HEK293 (cell line): ENCODE measurements at regions not wholly inside any gene's neighbourhood (a gene's known extent, or its start where the extent isn't known, plus 50 kb on each side); places are given as distances from the start of the nearest gene placed in this dataset.

Experiments
- CTCF ChIP-seq: fragments of 450-650 bp; formaldehyde crosslinking; IDR thresholded peaks from 2 replicates; pipeline ENCODE4 v1.5.1; 2016; ENCODE audit warnings: missing biosample characterization, missing genetic modification characterization
- SP2 ChIP-seq: fragments of 450-650 bp; formaldehyde crosslinking; IDR thresholded peaks from 2 replicates; pipeline ENCODE4 v1.5.1; 2016; ENCODE audit warnings: missing biosample characterization, missing genetic modification characterization
- ZNF274 ChIP-seq, 2 experiments: fragments of 200-500 bp in 1 of 2; fragments of 450-650 bp in 1 of 2; sonication (Bioruptor generic) in 1 of 2; formaldehyde crosslinking in 1 of 2; IDR thresholded peaks; 2 replicates each; pipeline versions ENCODE4 v1.5.1 to v1.6.1; 2014 to 2016; ENCODE audit warnings: borderline replicate concordance in 1 of 2, inconsistent platforms in 1 of 2, low read length in 1 of 2, missing biosample characterization in 1 of 2, missing genetic modification characterization in 1 of 2
- ZNF37A ChIP-seq: fragments of 450-650 bp; IDR thresholded peaks from 2 replicates; pipeline ENCODE4 v1.5.1; 2018; ENCODE audit warnings: missing biosample characterization, missing genetic modification characterization
- ZNF529 ChIP-seq: fragments of 450-650 bp; formaldehyde crosslinking; IDR thresholded peaks from 2 replicates; pipeline ENCODE4 v1.5.1; 2017; ENCODE audit warnings: missing genetic modification characterization, missing biosample characterization; ENCODE audit not compliant: insufficient replicate concordance
- ZNF544 ChIP-seq: fragments of 450-650 bp; formaldehyde crosslinking; IDR thresholded peaks from 2 replicates; pipeline ENCODE4 v1.5.0; 2017; ENCODE audit warnings: missing biosample characterization, missing genetic modification characterization
- ZNF549 ChIP-seq: fragments of 450-650 bp; IDR thresholded peaks from 2 replicates; pipeline ENCODE4 v1.5.1; 2018; ENCODE audit warnings: missing biosample characterization, missing genetic modification characterization, mild to moderate bottlenecking, inconsistent platforms, moderate library complexity
- ZNF707 ChIP-seq: fragments of 450-650 bp; formaldehyde crosslinking; IDR thresholded peaks from 2 replicates; pipeline ENCODE4 v1.5.1; 2016; ENCODE audit warnings: missing biosample characterization, missing genetic modification characterization
- TF ChIP-seq, protein P1 (sequence below): fragments of 450-650 bp; formaldehyde crosslinking; IDR thresholded peaks from 2 replicates; pipeline ENCODE4 v1.5.1; 2016; ENCODE audit warnings: missing biosample characterization, missing genetic modification characterization

DNA sequence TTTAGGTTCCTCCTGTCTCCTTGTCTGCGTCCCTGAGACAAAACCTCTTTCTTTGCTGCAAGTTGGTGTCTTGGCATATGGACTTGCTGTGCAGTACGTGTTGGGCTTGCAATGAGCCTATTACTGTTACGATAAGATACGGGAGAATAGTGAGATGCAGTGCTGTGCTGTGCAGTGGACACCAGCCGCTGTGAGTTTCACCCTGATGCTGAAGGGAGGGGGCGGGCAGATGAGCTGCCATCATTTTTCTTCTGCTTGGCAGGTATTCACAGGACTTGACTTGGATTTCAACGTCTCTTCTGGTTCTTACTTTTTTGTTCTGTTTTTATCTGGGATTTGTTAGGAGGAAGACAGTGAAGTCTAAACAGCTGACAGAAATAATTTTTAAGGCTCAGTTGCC lies 257.1 kb upstream of the PITRM1 start:
- TF ChIP-seq SP2 = no peak
- TF ChIP-seq CTCF = no peak
- TF ChIP-seq, protein P1, sequence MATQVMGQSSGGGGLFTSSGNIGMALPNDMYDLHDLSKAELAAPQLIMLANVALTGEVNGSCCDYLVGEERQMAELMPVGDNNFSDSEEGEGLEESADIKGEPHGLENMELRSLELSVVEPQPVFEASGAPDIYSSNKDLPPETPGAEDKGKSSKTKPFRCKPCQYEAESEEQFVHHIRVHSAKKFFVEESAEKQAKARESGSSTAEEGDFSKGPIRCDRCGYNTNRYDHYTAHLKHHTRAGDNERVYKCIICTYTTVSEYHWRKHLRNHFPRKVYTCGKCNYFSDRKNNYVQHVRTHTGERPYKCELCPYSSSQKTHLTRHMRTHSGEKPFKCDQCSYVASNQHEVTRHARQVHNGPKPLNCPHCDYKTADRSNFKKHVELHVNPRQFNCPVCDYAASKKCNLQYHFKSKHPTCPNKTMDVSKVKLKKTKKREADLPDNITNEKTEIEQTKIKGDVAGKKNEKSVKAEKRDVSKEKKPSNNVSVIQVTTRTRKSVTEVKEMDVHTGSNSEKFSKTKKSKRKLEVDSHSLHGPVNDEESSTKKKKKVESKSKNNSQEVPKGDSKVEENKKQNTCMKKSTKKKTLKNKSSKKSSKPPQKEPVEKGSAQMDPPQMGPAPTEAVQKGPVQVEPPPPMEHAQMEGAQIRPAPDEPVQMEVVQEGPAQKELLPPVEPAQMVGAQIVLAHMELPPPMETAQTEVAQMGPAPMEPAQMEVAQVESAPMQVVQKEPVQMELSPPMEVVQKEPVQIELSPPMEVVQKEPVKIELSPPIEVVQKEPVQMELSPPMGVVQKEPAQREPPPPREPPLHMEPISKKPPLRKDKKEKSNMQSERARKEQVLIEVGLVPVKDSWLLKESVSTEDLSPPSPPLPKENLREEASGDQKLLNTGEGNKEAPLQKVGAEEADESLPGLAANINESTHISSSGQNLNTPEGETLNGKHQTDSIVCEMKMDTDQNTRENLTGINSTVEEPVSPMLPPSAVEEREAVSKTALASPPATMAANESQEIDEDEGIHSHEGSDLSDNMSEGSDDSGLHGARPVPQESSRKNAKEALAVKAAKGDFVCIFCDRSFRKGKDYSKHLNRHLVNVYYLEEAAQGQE = no peak
- no peak for TF ChIP-seq ZNF37A (tag by site-specific recombination)
- TF ChIP-seq ZNF274 (IDR thresholded peaks at IDR 0.05; ENCODE audit: low read length) = no peak
- TF ChIP-seq ZNF274 (tag by site-specific recombination; IDR thresholded peaks at IDR 0.05; ENCODE audit: borderline replicate concordance) = no peak
- TF ChIP-seq ZNF544 (tag by site-specific recombination) = no peak
- no peak for TF ChIP-seq ZNF707 (tag by site-specific recombination)
- no peak for TF ChIP-seq ZNF529 (tag by site-specific recombination)
- no peak for TF ChIP-seq ZNF549 (tag by site-specific recombination)
